ENCODE measurements at regions not wholly inside any gene's neighbourhood (a gene's known extent, or its start where the extent isn't known, plus 50 kb on each side); places are given as distances from the start of the nearest gene placed in this dataset.

DNA sequence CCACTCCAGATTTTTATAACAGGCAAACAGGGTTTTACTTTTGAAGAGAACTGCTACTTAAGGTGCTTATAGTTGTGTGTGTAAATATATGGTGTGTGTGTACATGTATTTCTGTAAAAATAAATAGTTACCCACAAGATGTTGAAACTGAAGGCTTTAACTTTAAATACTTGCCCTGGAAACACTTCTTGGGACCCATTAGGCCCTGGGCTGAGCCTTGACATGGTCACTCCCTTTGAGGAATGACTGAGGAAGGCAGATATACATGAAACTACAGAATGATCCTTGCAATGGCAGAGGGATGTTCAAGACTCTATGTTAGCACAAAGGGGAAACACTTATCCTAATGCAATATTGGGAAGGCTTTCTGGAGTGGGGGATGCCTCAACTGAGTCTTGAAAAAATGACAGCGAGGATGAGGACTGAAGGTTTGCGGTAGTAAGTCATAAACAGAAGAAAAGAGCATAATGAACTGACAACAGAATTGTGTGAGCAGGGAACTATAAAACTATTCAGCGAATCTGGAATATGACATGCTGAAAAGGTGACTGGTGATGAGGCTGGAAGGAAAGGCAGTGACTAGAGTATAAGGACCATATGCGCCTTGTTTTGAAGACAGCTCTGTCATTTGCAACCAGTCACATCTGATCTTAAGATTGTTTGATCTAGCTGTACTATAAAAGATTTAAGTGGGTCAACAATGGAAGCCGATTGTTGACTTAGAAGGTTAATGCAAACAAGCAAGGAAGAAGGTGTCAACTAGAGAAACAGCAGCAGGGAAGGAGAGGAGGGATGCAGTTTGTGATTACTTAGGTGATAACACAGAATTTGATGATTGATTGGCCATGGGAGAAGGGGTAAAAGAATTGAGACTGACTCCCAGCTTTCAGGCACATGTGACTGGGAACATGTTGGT lies 64.4 kb upstream of the COL21A1 start:
- no peak for DNase-seq (ENCODE audit: low spot score)
- intact Hi-C loops (cut with DNase I) = no loop called here

- intact Hi-C loops (cut with DNase I) = no loop called here
- no peak for DNase-seq (ENCODE audit: low spot score)
Observed at GRCh38 chr6:56311061-56311460, 63.7 kb upstream of the COL21A1 start.

GRCh38 chr6:56310241-56310640 lies 62.9 kb upstream of the COL21A1 start:
- intact Hi-C loops (cut with DNase I) = no loop called here
- DNase-seq (ENCODE audit: low spot score) = no peak

- intact Hi-C loops (cut with DNase I) = loop anchor here in 1 of 2 donors (2.0 kb wide), 1 partner anchor 321 kb away; no protein-coding TSS in a partner anchor
- DNase-seq (ENCODE audit: low spot score) = no peak
Observed at GRCh38 chr6:56299916-56300315, 52.5 kb upstream of the COL21A1 start.

DNA sequence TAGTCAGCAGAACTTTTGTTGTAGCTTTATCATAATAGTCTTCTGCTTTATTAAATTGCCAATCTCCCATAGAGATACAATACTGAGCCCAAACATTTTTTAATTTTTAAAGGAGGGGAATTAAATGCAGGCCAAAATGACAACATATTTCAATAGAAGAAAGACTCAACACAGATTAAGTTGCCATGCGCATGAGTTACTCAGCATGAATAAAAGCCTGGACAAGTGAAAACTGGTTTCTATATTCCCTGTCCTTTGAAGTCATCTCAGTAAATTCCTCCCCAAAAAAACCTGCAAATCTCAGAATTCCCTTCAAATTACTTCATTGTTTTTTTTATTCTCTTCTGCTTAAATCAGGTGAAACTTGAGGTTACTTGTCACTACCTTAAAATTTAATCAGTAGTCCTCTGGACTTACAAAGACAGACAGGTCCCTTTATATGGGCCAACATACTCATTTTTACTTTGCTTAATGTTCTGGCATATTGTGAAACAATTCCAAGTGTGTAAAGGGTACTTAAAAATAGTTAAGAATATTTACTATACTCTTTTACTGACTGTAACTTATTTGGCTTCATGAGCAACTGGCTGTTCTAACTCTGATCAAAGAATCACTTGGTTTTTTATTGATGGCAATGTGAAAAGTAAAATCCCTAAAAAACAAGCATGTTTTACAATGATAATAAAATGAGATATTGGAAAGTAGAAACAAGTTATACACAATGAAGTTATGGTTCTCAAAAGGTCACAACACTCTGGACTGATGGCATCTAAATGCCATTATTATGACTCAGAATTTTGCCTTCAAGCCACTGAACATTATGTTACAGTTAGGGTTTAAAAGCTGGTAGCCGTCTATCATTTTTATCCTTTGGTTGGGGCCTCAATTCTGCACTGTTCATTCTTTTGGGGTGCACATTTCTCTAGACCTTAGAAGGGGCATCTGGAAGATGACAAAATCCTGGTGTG lies 49.9 kb upstream of the COL21A1 start:
- intact Hi-C loops (cut with DNase I) = no loop called here
- no peak for DNase-seq (ENCODE audit: low spot score)
